Nephron progenitor cell (in vitro differentiated cells): ENCODE measurements at regions not wholly inside any gene's neighbourhood (a gene's known extent, or its start where the extent isn't known, plus 50 kb on each side); places are given as distances from the start of the nearest gene placed in this dataset.

Source experiments
- DNase-seq: peaks from one replicate; pipeline ENCODE4 v3.0.0; 2021
- H3K27ac Mint-ChIP-seq: 2 replicates; pipeline ENCODE4 v1.8.0; 2021; ENCODE audit warnings: mild to moderate bottlenecking, moderate library complexity, mixed read lengths
- H3K27me3 Mint-ChIP-seq: 2 replicates; pipeline ENCODE4 v1.8.0; 2021; ENCODE audit warnings: mild to moderate bottlenecking, low read depth, mixed read lengths; ENCODE audit not compliant: poor library complexity
- H3K36me3 Mint-ChIP-seq: 2 replicates; pipeline ENCODE4 v1.8.0; 2021; ENCODE audit warnings: low read depth, mixed read lengths
- H3K4me1 Mint-ChIP-seq: 2 replicates; pipeline ENCODE4 v1.8.0; 2021; ENCODE audit warnings: mixed read lengths
- H3K4me3 Mint-ChIP-seq: 2 replicates; pipeline ENCODE4 v1.8.0; 2021; ENCODE audit warnings: mild to moderate bottlenecking, moderate library complexity, mixed read lengths
- H3K9me3 Mint-ChIP-seq: 2 replicates; pipeline ENCODE4 v1.8.0; 2021; ENCODE audit warnings: mild to moderate bottlenecking, moderate library complexity, mixed read lengths
- CTCF ChIP-seq: fragments of 200-600 bp; sonication (generic); IDR thresholded peaks from 2 replicates; pipeline ENCODE4 v1.5.0; 2021; ENCODE audit warnings: antibody characterized with exemption

GRCh38 chr18:56462276-56462675, 176.1 kb downstream of the TXNL1 start:
- Mint-ChIP-seq H3K4me1 (peaks cover 7% of the 10 kb centered on the region), H3K27me3 (peaks cover 3% of the 10 kb centered on the region), H3K9me3 (peaks cover 22% of the 10 kb centered on the region), H3K36me3 (peaks cover 6% of the 10 kb centered on the region), H3K4me3 (no peak overlapping the region), H3K27ac (no peak overlapping the region)
- no peak for DNase-seq
- TF ChIP-seq CTCF, result no peak

- peaks cover 7% of the 10 kb centered on the region for H3K4me1 Mint-ChIP-seq
- no peak overlapping the region for H3K4me3 Mint-ChIP-seq
- no peak overlapping the region for H3K27ac Mint-ChIP-seq
- no peak for TF ChIP-seq CTCF
- H3K9me3 Mint-ChIP-seq, result peaks cover 22% of the 10 kb centered on the region
- DNase-seq, result no peak
- peaks cover 3% of the 10 kb centered on the region for H3K27me3 Mint-ChIP-seq
- peaks cover 6% of the 10 kb centered on the region for H3K36me3 Mint-ChIP-seq
Observed at GRCh38 chr18:56461151-56461550, 177.2 kb downstream of the TXNL1 start.

GRCh38 chr18:56460581-56460980, 177.8 kb downstream of the TXNL1 start:
- Mint-ChIP-seq H3K27ac (no peak overlapping the region), H3K9me3 (peaks cover 17% of the 10 kb centered on the region), H3K4me3 (no peak overlapping the region), H3K4me1 (peaks cover 7% of the 10 kb centered on the region), H3K27me3 (peaks cover 5% of the 10 kb centered on the region), H3K36me3 (peaks cover 1% of the 10 kb centered on the region)
- TF ChIP-seq CTCF, result no peak
- DNase-seq, result no peak

GRCh38 chr18:56458770-56459712, 179.4 kb downstream of the TXNL1 start:
- H3K4me3 Mint-ChIP-seq, result no peak overlapping the region
- DNase-seq, result no peak
- H3K27me3 Mint-ChIP-seq, result peaks cover 8% of the 10 kb centered on the region
- TF ChIP-seq CTCF, result no peak
- H3K27ac Mint-ChIP-seq, result no peak overlapping the region
- no peaks in the 10 kb centered on the region for H3K36me3 Mint-ChIP-seq
- H3K9me3 Mint-ChIP-seq, result peaks cover 4% of the 10 kb centered on the region
- peaks cover 7% of the 10 kb centered on the region for H3K4me1 Mint-ChIP-seq

- peaks cover 7% of the 10 kb centered on the region for H3K4me1 Mint-ChIP-seq
Observed at GRCh38 chr18:56455874-56456273, 182.5 kb downstream of the TXNL1 start.

More at GRCh38 chr18:56455874-56456273, 182.5 kb downstream of the TXNL1 start:
- H3K4me3 Mint-ChIP-seq, result no peak overlapping the region
- H3K27ac Mint-ChIP-seq, result no peak overlapping the region
- TF ChIP-seq CTCF, result no peak
- H3K27me3 Mint-ChIP-seq, result peaks cover 8% of the 10 kb centered on the region
- H3K36me3 Mint-ChIP-seq, result no peaks in the 10 kb centered on the region
- DNase-seq, result no peak
- no peaks in the 10 kb centered on the region for H3K9me3 Mint-ChIP-seq
